Muscle layer of colon (tissue), 2 donors: ENCODE measurements at regions not wholly inside any gene's neighbourhood (a gene's known extent, or its start where the extent isn't known, plus 50 kb on each side); places are given as distances from the start of the nearest gene placed in this dataset.

Experiments used
- H3K27ac ChIP-seq: one replicate; pipeline ENCODE4 v1.7.0; 2013; ENCODE audit warnings: low read depth, mild to moderate bottlenecking, low read length, moderate library complexity
- H3K27me3 ChIP-seq, 2 donors: one replicate each; pipeline ENCODE4 v1.7.0; 2013; ENCODE audit warnings: low read length in 2 of 2, mild to moderate bottlenecking in 2 of 2; ENCODE audit not compliant: insufficient read depth in 2 of 2, control insufficient read depth in 1 of 2
- H3K36me3 ChIP-seq: one replicate; pipeline ENCODE4 v1.7.0; 2013; ENCODE audit warnings: mild to moderate bottlenecking, low read length; ENCODE audit not compliant: insufficient read depth
- H3K4me1 ChIP-seq: one replicate; pipeline ENCODE4 v1.7.0; 2013; ENCODE audit warnings: mild to moderate bottlenecking, low read length; ENCODE audit not compliant: insufficient read depth
- H3K4me3 ChIP-seq, 2 donors: one replicate each; pipeline ENCODE4 v1.7.0; 2013; ENCODE audit warnings: low read length in 2 of 2, low read depth in 1 of 2, mild to moderate bottlenecking in 1 of 2, moderate library complexity in 1 of 2
- H3K9ac ChIP-seq: one replicate; pipeline ENCODE4 v1.7.0; 2013; ENCODE audit warnings: low read length
- H3K9me3 ChIP-seq: one replicate; pipeline ENCODE4 v1.7.0; 2013; ENCODE audit warnings: mild to moderate bottlenecking, low read length
- donor health status: abdominal sarcoma.
- donor health status: Adenocarcinoma of cecum.

- H3K36me3 ChIP-seq, result no peaks in the 10 kb centered on the region
Measured at GRCh38 chr4:180657881-180658280, 1585.3 kb upstream of the TENM3 start.

GRCh38 chr4:180664766-180665368, 1578.3 kb upstream of the TENM3 start:
- H3K4me3 ChIP-seq, result no peak overlapping the region
- H3K9ac ChIP-seq, result no peak overlapping the region
- no peaks in the 10 kb centered on the region for H3K27me3 ChIP-seq
- H3K27ac ChIP-seq, result no peak overlapping the region
- no peaks in the 10 kb centered on the region for H3K36me3 ChIP-seq
- H3K4me1 ChIP-seq, result no peaks in the 10 kb centered on the region
- no peaks in the 10 kb centered on the region for H3K9me3 ChIP-seq

More at GRCh38 chr4:180657881-180658280, 1585.3 kb upstream of the TENM3 start:
- no peak overlapping the region for H3K4me3 ChIP-seq
- H3K27me3 ChIP-seq, result no peaks in the 10 kb centered on the region
- no peak overlapping the region for H3K27ac ChIP-seq
- H3K4me1 ChIP-seq, result peaks cover 3% of the 10 kb centered on the region
- no peaks in the 10 kb centered on the region for H3K9me3 ChIP-seq
- no peak overlapping the region for H3K9ac ChIP-seq

GRCh38 chr4:180665481-180665880, 1577.7 kb upstream of the TENM3 start:
- H3K9ac ChIP-seq, result no peak overlapping the region
- no peak overlapping the region for H3K4me3 ChIP-seq
- no peaks in the 10 kb centered on the region for H3K27me3 ChIP-seq
- no peaks in the 10 kb centered on the region for H3K9me3 ChIP-seq
- H3K27ac ChIP-seq, result no peak overlapping the region
- no peaks in the 10 kb centered on the region for H3K4me1 ChIP-seq
- H3K36me3 ChIP-seq, result no peaks in the 10 kb centered on the region

DNA sequence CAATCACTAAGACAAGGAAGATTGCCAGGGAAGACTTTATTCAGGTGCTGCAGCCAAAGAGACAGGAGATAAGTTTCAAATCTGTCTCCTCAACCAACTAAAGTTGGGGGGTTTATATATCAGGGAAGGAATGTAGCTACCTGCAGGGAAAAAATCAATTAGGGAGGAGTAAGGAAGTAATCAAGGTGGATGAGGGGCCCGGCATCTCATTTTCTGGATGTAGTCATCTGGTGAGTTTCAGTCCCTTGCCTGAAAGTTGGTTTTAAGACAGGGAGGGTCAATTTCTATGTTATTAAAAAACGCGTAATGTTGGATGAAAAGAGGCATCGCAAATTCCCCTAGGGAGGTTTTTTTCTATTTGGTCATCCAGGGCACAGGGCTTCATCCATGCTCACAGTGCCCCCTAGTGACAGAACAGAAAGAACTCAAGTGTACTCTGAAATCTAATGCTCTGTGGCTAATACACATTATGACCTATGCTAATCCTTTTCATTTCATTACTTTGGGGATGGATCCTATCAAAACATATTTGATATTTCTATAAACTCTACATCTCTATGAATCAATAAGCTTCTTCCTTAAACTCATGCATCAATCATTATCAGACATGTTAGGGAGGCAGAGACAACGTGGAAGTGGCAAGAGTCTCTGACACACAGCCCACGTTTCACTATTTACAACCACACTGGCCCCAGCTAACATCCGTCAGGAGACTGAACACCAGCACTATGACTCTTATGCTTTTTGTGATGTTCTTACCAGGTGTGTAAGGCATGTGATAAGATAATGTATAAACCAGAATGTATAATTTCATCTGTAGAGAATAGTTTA, 1577.0 kb upstream of the TENM3 start:
- H3K9me3 ChIP-seq, result no peaks in the 10 kb centered on the region
- no peak overlapping the region for H3K27ac ChIP-seq
- H3K4me1 ChIP-seq, result no peaks in the 10 kb centered on the region
- H3K27me3 ChIP-seq, result no peaks in the 10 kb centered on the region
- no peak overlapping the region for H3K4me3 ChIP-seq
- no peak overlapping the region for H3K9ac ChIP-seq
- H3K36me3 ChIP-seq, result no peaks in the 10 kb centered on the region

- Histone ChIP-seq H3K9ac (no peak overlapping the region), H3K27ac (no peak overlapping the region), H3K4me3 (no peak overlapping the region), H3K9me3 (no peaks in the 10 kb centered on the region), H3K27me3 (no peaks in the 10 kb centered on the region), H3K36me3 (no peaks in the 10 kb centered on the region), H3K4me1 (no peaks in the 10 kb centered on the region)
Measured at GRCh38 chr4:180668732-180669131, 1574.5 kb upstream of the TENM3 start.

DNA sequence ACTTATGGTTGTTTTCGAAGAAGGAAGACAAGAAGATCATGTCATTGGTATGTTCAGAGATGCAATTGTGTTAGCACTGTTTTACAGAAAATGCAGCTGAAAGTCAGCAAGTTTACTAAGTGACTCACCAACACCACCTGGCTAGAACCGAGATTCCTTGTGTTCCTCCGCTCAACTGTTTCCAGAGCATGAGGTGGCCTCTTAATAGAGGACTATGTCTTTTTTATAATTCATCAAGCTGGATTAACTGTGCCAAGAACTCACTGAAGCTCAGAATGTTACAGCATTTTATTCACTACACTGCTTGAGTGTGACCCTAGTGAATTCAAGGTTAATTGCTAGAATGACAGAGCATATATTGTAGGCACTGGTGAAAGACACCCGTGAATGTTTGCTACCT, 1573.5 kb upstream of the TENM3 start:
- Histone ChIP-seq H3K36me3 (no peaks in the 10 kb centered on the region), H3K9ac (no peak overlapping the region), H3K4me1 (no peaks in the 10 kb centered on the region), H3K27me3 (no peaks in the 10 kb centered on the region), H3K9me3 (no peaks in the 10 kb centered on the region), H3K4me3 (no peak overlapping the region), H3K27ac (no peak overlapping the region)

- H3K9me3 ChIP-seq, result no peaks in the 10 kb centered on the region
- no peaks in the 10 kb centered on the region for H3K27me3 ChIP-seq
- H3K9ac ChIP-seq, result no peak overlapping the region
- H3K27ac ChIP-seq, result no peak overlapping the region
- H3K4me1 ChIP-seq, result no peaks in the 10 kb centered on the region
- H3K4me3 ChIP-seq, result no peak overlapping the region
- no peaks in the 10 kb centered on the region for H3K36me3 ChIP-seq
Measured at GRCh38 chr4:180674619-180675358, 1568.4 kb upstream of the TENM3 start.

- Histone ChIP-seq H3K9ac (no peak overlapping the region), H3K4me3 (no peak overlapping the region), H3K36me3 (no peaks in the 10 kb centered on the region), H3K27me3 (no peaks in the 10 kb centered on the region), H3K4me1 (no peaks in the 10 kb centered on the region), H3K9me3 (no peaks in the 10 kb centered on the region), H3K27ac (no peak overlapping the region)
Measured at GRCh38 chr4:180675359-180675650, 1567.9 kb upstream of the TENM3 start.

GRCh38 chr4:180680305-180680704, 1562.9 kb upstream of the TENM3 start:
- no peaks in the 10 kb centered on the region for H3K9me3 ChIP-seq
- no peaks in the 10 kb centered on the region for H3K4me1 ChIP-seq
- H3K36me3 ChIP-seq, result no peaks in the 10 kb centered on the region
- no peak overlapping the region for H3K4me3 ChIP-seq
- no peaks in the 10 kb centered on the region for H3K27me3 ChIP-seq
- no peak overlapping the region for H3K9ac ChIP-seq
- no peak overlapping the region for H3K27ac ChIP-seq

DNA sequence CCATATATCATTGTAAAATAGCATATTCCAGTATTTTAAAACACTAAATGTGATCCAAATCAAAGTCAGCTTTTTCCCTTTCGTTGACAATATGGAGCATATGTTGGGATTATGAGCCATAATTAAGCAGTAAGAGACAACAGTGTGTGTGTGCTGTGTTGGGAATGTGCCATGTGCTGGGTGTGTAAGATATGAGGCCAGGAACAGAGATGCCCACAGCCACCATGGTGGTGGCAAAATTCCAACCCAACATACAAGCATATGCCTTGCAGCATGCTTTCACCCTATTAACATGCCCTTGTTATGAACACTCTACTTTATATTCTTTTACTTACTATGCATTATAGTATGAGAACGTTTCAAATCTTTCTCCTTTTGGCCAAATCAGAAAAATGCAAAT, 1560.4 kb upstream of the TENM3 start:
- Histone ChIP-seq H3K9ac (no peak overlapping the region), H3K4me1 (no peaks in the 10 kb centered on the region), H3K27me3 (no peaks in the 10 kb centered on the region), H3K36me3 (no peaks in the 10 kb centered on the region), H3K27ac (no peak overlapping the region), H3K4me3 (no peak overlapping the region), H3K9me3 (no peaks in the 10 kb centered on the region)

GRCh38 chr4:180683186-180683585, 1560.0 kb upstream of the TENM3 start:
- Histone ChIP-seq H3K4me1 (no peaks in the 10 kb centered on the region), H3K9ac (no peak overlapping the region), H3K4me3 (no peak overlapping the region), H3K36me3 (no peaks in the 10 kb centered on the region), H3K9me3 (no peaks in the 10 kb centered on the region), H3K27me3 (no peaks in the 10 kb centered on the region), H3K27ac (no peak overlapping the region)
